PC-9 (cell line): ENCODE measurements at regions not wholly inside any gene's neighbourhood (a gene's known extent, or its start where the extent isn't known, plus 50 kb on each side); places are given as distances from the start of the nearest gene placed in this dataset.

ENCODE experiments used
- BruUV-seq: library from RNA; stranded (reverse); fragments of 400-500 nt; replicated peaks from 2 replicates; lab custom pipeline; 2021; lab: Mats Ljungman, UMichigan
- CTCF ChIA-PET: fragments of 300-600 bp; sonication (Branson Sonifier 250); formaldehyde crosslinking; loops from one replicate; lab custom pipeline; 2022; ENCODE audit warnings: antibody characterized with exemption; lab: Charles Lee
- POLR2A ChIA-PET: fragments of 300-600 bp; sonication (Branson Sonifier 250); formaldehyde crosslinking; loops from one replicate; lab custom pipeline; 2022; ENCODE audit warnings: antibody characterized with exemption; ENCODE audit not compliant: unreplicated experiment; lab: Charles Lee
- DNase-seq, 2 experiments: peaks; one replicate each; pipeline versions ENCODE4 v3.0.0 to v3.0.0-alpha.2; 2015 to 2022; ENCODE audit warnings: mixed read lengths in 1 of 2
- H2AFZ ChIP-seq: fragments of 200-600 bp; sonication (generic); 2 replicates; pipeline ENCODE4 v1.8.1; 2017; ENCODE audit warnings: antibody characterized with exemption
- H3F3A ChIP-seq: fragments of 200-600 bp; sonication (generic); 2 replicates; pipeline ENCODE4 v1.8.1; 2017; ENCODE audit warnings: antibody characterized with exemption, mild to moderate bottlenecking, low read depth; ENCODE audit not compliant: insufficient read depth
- H3K27ac ChIP-seq: fragments of 200-600 bp; sonication (generic); 2 replicates; pipeline ENCODE4 v1.6.1; 2016; ENCODE audit warnings: mixed run types
- H3K27me3 ChIP-seq: fragments of 200-600 bp; sonication (generic); 2 replicates; pipeline ENCODE4 v1.6.1; 2016; ENCODE audit warnings: low read depth, mixed run types; ENCODE audit not compliant: insufficient read depth
- H3K36me3 ChIP-seq: fragments of 200-600 bp; sonication (generic); 2 replicates; pipeline ENCODE4 v1.6.1; 2016; ENCODE audit warnings: low read depth, mixed run types
- H3K4me1 ChIP-seq: fragments of 200-600 bp; sonication (generic); replicated peaks from 2 replicates; pipeline ENCODE4 v1.6.1; 2016; ENCODE audit warnings: mixed run types; ENCODE audit not compliant: insufficient read depth
- H3K4me2 ChIP-seq: fragments of 200-600 bp; sonication (generic); 2 replicates; pipeline ENCODE4 v1.6.1; 2017; ENCODE audit warnings: mixed run types
- H3K4me3 ChIP-seq: fragments of 200-600 bp; sonication (generic); 2 replicates; pipeline ENCODE4 v1.6.1; 2016; ENCODE audit warnings: mixed run types
- H3K79me2 ChIP-seq: fragments of 200-600 bp; sonication (generic); 2 replicates; pipeline ENCODE4 v1.6.1; 2017; ENCODE audit warnings: low read depth, mixed run types
- H3K9me2 ChIP-seq: fragments of 200-600 bp; sonication (generic); 2 replicates; pipeline ENCODE4 v1.8.1; 2017; ENCODE audit warnings: mild to moderate bottlenecking; ENCODE audit not compliant: insufficient read depth
- H3K9me3 ChIP-seq: fragments of 200-600 bp; sonication (generic); 2 replicates; pipeline ENCODE4 v1.8.1; 2016; ENCODE audit warnings: low read depth; ENCODE audit not compliant: insufficient read depth
- H4K20me1 ChIP-seq: fragments of 200-600 bp; sonication (generic); 2 replicates; pipeline ENCODE4 v1.8.1; 2017; ENCODE audit not compliant: insufficient read depth
- EZH2 ChIP-seq: fragments of 200-600 bp; sonication (generic); IDR thresholded peaks from 2 replicates; pipeline ENCODE4 v1.8.0; 2017; ENCODE audit warnings: antibody characterized with exemption, low read depth
- intact Hi-C: fragments of 100-400 bp; cut with micrococcal nuclease; formaldehyde crosslinking; loops from one replicate; pipeline ENCODE4 v1.10.0; 2022; ENCODE audit not compliant: unreplicated experiment
- TF ChIP-seq, protein P1 (sequence below): fragments of 200-600 bp; sonication (generic); conservative IDR thresholded peaks from 2 replicates; pipeline ENCODE4 v1.6.1; 2017; ENCODE audit warnings: mixed run types, antibody characterized with exemption, mild to moderate bottlenecking, moderate library complexity

DNA sequence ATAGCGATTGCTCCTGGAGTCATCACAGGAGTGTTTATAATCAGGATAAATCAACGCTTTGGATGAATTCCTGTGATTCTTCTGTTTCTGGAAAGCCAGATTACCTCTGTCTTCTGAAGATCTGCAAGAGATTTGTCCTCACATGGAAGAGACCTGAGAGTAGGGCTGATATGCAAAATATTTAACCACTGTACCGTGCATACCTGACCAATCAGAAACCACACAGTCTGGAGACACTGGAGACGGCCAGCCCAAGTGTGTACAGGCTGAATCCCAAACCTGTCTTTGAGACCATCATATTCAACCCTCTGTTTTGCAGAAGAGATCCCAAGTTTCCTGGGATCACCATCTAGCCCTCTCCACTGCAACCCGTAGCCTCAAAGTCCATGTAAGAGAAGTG lies 50.4 kb upstream of the WT1 start:
- H3K36me3 ChIP-seq, result no peaks in the 10 kb centered on the region
- H4K20me1 ChIP-seq, result no peaks in the 10 kb centered on the region
- no TSS peak for BruUV-seq
- no peaks in the 10 kb centered on the region for H3F3A ChIP-seq
- CTCF ChIA-PET, result no interaction called here
- no peak overlapping the region for H3K4me2 ChIP-seq
- POLR2A ChIA-PET, result no interaction called here
- peak in 1 of 2 experiments; percentile 29 for DNase-seq
- intact Hi-C loops, result no loop called here
- no peak overlapping the region for H3K27ac ChIP-seq
- no peaks in the 10 kb centered on the region for H3K79me2 ChIP-seq
- no peak for TF ChIP-seq EZH2
- TF ChIP-seq, protein P1, sequence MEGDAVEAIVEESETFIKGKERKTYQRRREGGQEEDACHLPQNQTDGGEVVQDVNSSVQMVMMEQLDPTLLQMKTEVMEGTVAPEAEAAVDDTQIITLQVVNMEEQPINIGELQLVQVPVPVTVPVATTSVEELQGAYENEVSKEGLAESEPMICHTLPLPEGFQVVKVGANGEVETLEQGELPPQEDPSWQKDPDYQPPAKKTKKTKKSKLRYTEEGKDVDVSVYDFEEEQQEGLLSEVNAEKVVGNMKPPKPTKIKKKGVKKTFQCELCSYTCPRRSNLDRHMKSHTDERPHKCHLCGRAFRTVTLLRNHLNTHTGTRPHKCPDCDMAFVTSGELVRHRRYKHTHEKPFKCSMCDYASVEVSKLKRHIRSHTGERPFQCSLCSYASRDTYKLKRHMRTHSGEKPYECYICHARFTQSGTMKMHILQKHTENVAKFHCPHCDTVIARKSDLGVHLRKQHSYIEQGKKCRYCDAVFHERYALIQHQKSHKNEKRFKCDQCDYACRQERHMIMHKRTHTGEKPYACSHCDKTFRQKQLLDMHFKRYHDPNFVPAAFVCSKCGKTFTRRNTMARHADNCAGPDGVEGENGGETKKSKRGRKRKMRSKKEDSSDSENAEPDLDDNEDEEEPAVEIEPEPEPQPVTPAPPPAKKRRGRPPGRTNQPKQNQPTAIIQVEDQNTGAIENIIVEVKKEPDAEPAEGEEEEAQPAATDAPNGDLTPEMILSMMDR, result no peak
- peaks cover 3% of the 10 kb centered on the region; the same call in 1 of the 2 replicates for H3K27me3 ChIP-seq
- no peak overlapping the region for H2AFZ ChIP-seq
- H3K9me2 ChIP-seq, result no peaks in the 10 kb centered on the region
- H3K9me3 ChIP-seq, result no peaks in the 10 kb centered on the region
- no peaks in the 10 kb centered on the region for H3K4me1 ChIP-seq
- H3K4me3 ChIP-seq, result no peak overlapping the region
